GM13976 (cell line): ENCODE measurements at regions not wholly inside any gene's neighbourhood (a gene's known extent, or its start where the extent isn't known, plus 50 kb on each side); places are given as distances from the start of the nearest gene placed in this dataset.
"Not testable (repeated sequence)": the region's sequence is repeated elsewhere in the genome, so short reads cannot be mapped to it uniquely, and the experiment has no call there.

ENCODE experiments used
- DNase-seq: peaks from one replicate; pipeline ENCODE4 v3.0.0; 2012; ENCODE audit warnings: low spot score
- in situ Hi-C: fragments of 300-500 bp; cut with MboI; formaldehyde crosslinking; loops from one replicate; pipeline ENCODE4 v1.12.0; 2022; ENCODE audit warnings: low sequenced_read_pairs, mixed read lengths, inconsistent platforms; ENCODE audit not compliant: unreplicated experiment
- TF ChIP-seq, protein P1 (sequence below): IDR thresholded peaks from 2 replicates; pipeline ENCODE4 v1.5.1; 2012; ENCODE audit warnings: borderline replicate concordance, mild to moderate bottlenecking; ENCODE audit not compliant: insufficient read depth; ENCODE audit errors: extremely low read depth, missing control alignments, control extremely low read depth

- no peak for DNase-seq
- in situ Hi-C loops: no loop called here
- TF ChIP-seq, protein P1, sequence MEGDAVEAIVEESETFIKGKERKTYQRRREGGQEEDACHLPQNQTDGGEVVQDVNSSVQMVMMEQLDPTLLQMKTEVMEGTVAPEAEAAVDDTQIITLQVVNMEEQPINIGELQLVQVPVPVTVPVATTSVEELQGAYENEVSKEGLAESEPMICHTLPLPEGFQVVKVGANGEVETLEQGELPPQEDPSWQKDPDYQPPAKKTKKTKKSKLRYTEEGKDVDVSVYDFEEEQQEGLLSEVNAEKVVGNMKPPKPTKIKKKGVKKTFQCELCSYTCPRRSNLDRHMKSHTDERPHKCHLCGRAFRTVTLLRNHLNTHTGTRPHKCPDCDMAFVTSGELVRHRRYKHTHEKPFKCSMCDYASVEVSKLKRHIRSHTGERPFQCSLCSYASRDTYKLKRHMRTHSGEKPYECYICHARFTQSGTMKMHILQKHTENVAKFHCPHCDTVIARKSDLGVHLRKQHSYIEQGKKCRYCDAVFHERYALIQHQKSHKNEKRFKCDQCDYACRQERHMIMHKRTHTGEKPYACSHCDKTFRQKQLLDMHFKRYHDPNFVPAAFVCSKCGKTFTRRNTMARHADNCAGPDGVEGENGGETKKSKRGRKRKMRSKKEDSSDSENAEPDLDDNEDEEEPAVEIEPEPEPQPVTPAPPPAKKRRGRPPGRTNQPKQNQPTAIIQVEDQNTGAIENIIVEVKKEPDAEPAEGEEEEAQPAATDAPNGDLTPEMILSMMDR: no peak
Measured at GRCh38 chr13:21310220-21310619, 133.8 kb downstream of the MRPL57 start.

DNA sequence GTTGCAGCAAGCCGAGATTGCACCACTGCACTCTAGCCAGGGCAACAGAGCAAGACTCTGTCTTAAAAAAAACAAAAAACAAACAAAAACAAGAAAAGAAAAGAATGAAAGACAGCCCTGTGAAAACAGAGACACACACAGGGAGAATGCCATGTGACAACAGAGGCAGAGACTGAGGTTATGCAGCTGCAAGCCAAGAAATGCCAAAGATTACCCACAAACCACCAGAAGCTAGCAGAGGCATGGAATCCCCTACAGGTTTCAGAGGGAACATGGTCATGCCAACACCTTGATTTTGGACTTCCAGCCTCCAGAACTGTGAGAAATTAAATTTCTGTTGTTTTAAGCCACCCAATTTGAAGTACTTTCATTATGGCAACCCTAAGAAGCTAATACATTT is 138.5 kb downstream of the MRPL57 start:
- in situ Hi-C loops, DNase-seq: not testable (repeated sequence)

GRCh38 chr13:21316376-21316775 is 139.9 kb downstream of the MRPL57 start:
- no peak for DNase-seq
- TF ChIP-seq, protein P1: no peak
- in situ Hi-C loops: no loop called here

DNA sequence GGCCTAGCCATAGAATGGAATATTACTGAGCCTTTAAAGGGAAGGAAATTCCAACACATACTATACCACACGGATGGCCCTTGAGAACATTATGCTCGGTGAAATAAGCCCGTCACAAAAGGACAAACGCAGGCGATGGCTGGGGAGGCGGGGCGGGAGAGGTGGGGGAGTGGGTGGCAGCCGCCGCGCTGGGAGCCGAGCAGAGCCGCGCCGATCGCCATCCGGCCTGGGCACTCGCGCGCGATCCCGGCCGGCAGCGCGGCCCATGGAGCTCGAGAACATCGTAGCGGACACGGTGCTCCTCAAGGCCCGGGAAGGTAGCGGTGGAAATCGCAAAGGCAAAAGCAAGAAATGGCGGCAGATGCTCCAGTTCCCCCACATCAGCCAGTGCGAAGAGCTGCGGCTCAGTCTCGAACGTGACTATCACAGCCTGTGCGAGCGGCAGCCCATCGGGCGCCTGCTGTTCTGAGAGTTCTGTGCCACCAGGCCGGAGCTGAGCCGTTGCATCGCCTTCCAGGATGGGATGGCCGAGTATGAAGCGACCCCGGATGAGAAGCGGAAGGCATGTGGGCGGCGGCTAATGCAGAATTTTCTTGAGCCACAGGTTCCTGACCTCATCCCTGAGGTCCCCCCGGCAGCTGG is 140.1 kb downstream of the ZDHHC20 start:
- in situ Hi-C loops: no loop called here

DNA sequence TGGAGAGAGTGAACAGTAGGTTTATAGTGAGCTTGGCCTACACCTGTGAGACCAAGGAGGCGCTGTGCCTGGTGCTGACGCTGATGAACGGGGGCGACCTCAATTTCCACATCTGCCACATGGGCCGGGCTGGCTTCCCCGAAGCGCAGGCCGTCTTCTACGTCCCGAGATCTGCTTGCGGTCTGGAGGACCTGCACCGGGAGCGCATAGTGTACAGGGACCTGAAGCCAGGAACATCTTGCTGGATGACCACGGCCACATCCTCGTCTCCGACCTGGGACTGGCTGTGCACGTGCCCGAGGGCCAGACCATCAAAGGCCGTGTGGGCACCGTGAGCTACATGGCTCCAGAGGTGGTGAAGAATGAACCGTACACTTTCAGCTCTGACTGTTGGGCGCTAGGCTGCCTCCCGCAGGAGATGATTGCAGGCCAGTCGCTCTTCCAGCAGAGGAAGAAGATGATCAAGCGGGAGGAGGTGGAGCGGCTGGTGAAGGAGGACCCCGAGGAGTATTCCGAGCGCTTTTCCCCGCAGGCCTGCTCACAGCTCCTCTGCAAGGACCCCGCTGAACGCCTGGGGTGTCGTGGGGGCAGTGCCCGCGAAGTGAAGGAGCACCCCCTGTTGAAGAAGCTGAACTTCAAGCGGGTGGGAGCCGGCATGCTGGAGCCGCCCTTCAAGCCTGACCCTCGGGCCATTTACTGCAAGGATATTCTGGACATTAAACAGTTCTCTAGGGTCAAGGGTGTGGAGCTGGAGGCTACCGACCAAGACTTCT is 139.0 kb downstream of the ZDHHC20 start:
- in situ Hi-C loops: no loop called here
- DNase-seq: no peak

More for the DNA sequence above, 140.1 kb downstream of the ZDHHC20 start:
- no peak for DNase-seq
- TF ChIP-seq, protein P1: no peak

DNA sequence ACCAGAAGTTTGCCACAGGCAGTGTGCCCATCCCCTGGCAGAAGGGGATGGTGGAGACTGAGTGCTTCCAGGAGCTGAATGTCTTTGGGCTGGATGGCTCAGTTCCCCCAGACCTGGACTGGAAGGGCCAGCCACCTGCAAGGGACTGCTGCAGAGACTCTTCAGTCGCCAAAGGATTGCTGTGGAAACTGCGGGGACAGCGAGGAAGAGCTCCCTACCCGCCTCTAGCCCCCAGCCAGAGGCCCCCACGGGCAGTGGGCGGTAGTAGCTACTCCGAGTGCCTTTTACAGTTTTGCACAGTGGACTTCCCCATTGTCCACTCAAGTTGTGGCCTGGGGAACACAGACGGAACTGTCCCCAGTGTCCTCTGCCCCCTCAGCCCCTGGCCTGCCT is 138.5 kb downstream of the ZDHHC20 start:
- DNase-seq: no peak
- TF ChIP-seq, protein P1: no peak
- in situ Hi-C loops: no loop called here

More for the DNA sequence above, 139.0 kb downstream of the ZDHHC20 start:
- TF ChIP-seq, protein P1: no peak

GRCh38 chr13:21321269-21321668 is 137.8 kb downstream of the ZDHHC20 start:
- in situ Hi-C loops: no loop called here
- no peak for DNase-seq
- TF ChIP-seq, protein P1: no peak
